MCF 10A (cell line): ENCODE measurements at regions not wholly inside any gene's neighbourhood (a gene's known extent, or its start where the extent isn't known, plus 50 kb on each side); places are given as distances from the start of the nearest gene placed in this dataset.

Source experiments
- BruUV-seq: library from RNA; stranded (reverse); fragments of 400-500 nt; replicated peaks from 2 replicates; lab custom pipeline; 2021; lab: Mats Ljungman, UMichigan
- CTCF ChIA-PET: fragments of 300-600 bp; sonication (Branson Sonifier 250); formaldehyde crosslinking; extraction: SDS; loops from one replicate; lab custom pipeline; 2021; ENCODE audit warnings: antibody characterized with exemption, inconsistent platforms; lab: Yijun Ruan, JAX
- POLR2A ChIA-PET: fragments of 300-600, 350-650 bp; sonication (Branson Sonifier 250); formaldehyde crosslinking; extraction: SDS; loops from one replicate; lab custom pipeline; 2020; ENCODE audit warnings: antibody characterized with exemption, inconsistent platforms; lab: Yijun Ruan, JAX
- DNase-seq: peaks from one replicate; pipeline ENCODE4 v3.0.0-alpha.2; 2018; ENCODE audit not compliant: unreplicated experiment
- H3K27ac Mint-ChIP-seq: one replicate; pipeline ENCODE4 v1.8.0; 2022; ENCODE audit warnings: mild to moderate bottlenecking, low read depth, mixed read lengths; ENCODE audit not compliant: unreplicated experiment
- H3K27me3 Mint-ChIP-seq: one replicate; pipeline ENCODE4 v1.8.0; 2022; ENCODE audit warnings: mixed read lengths; ENCODE audit not compliant: insufficient read depth, unreplicated experiment
- H3K36me3 Mint-ChIP-seq: one replicate; pipeline ENCODE4 v1.8.0; 2022; ENCODE audit warnings: mild to moderate bottlenecking, moderate library complexity, mixed read lengths; ENCODE audit not compliant: insufficient read depth, unreplicated experiment
- H3K4me1 Mint-ChIP-seq: one replicate; pipeline ENCODE4 v1.8.0; 2022; ENCODE audit warnings: mixed read lengths; ENCODE audit not compliant: insufficient read depth, unreplicated experiment
- H3K4me3 Mint-ChIP-seq: one replicate; pipeline ENCODE4 v1.8.0; 2022; ENCODE audit warnings: mild to moderate bottlenecking, moderate library complexity, mixed read lengths; ENCODE audit not compliant: unreplicated experiment
- H3K9me3 Mint-ChIP-seq: one replicate; pipeline ENCODE4 v1.8.0; 2022; ENCODE audit warnings: mixed read lengths; ENCODE audit not compliant: unreplicated experiment
- CTCF ChIP-seq: fragments of 200-600 bp; IDR thresholded peaks from one replicate; pipeline ENCODE4 v1.8.0; 2022; ENCODE audit warnings: antibody characterized with exemption, mild to moderate bottlenecking; ENCODE audit not compliant: unreplicated experiment
- intact Hi-C: fragments of 100-400 bp; cut with micrococcal nuclease; formaldehyde crosslinking; loops from 2 replicates; pipeline ENCODE4 v1.14.1; 2022

DNA sequence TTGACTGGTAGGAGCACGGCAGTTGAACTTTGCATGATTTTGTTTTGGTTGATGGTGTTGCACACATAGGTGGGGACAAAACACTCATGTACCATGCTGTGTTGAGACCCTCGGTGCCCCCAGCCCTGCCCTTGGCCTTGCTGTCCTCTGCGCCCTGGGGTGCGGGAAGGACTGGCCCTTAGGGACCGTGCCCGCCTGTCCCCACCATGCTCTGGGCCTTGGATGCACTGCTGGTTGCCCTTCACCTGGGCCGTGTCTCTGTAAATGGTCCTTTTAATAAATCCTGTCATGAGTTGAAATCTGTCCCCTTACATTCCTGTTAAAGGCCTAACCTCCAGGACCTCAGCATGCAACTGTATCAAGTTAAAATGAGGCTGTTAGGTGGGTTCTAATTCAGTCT, 102.3 kb upstream of the ANO1 start:
- intact Hi-C loops, result no loop called here
- H3K9me3 Mint-ChIP-seq, result no peaks in the 10 kb centered on the region
- no peaks in the 10 kb centered on the region for H3K4me1 Mint-ChIP-seq
- CTCF ChIA-PET, result no interaction called here
- BruUV-seq, result no TSS peak
- H3K36me3 Mint-ChIP-seq, result no peaks in the 10 kb centered on the region
- no peaks in the 10 kb centered on the region for H3K27me3 Mint-ChIP-seq
- no peak overlapping the region for H3K27ac Mint-ChIP-seq
- POLR2A ChIA-PET, result no interaction called here
- TF ChIP-seq CTCF, result no peak
- no peak overlapping the region for H3K4me3 Mint-ChIP-seq
- DNase-seq, result no peak

- no peak for DNase-seq
- H3K27ac Mint-ChIP-seq, result no peak overlapping the region
- no TSS peak for BruUV-seq
- no peaks in the 10 kb centered on the region for H3K9me3 Mint-ChIP-seq
- intact Hi-C loops, result no loop called here
- POLR2A ChIA-PET, result no interaction called here
- H3K4me1 Mint-ChIP-seq, result no peaks in the 10 kb centered on the region
- no peaks in the 10 kb centered on the region for H3K27me3 Mint-ChIP-seq
- no peak for TF ChIP-seq CTCF
- no peaks in the 10 kb centered on the region for H3K36me3 Mint-ChIP-seq
- H3K4me3 Mint-ChIP-seq, result no peak overlapping the region
- CTCF ChIA-PET, result no interaction called here
Measured at GRCh38 chr11:69976794-69977193, 101.3 kb upstream of the ANO1 start.

GRCh38 chr11:69977951-69978350, 100.2 kb upstream of the ANO1 start:
- intact Hi-C loops, result no loop called here
- no TSS peak for BruUV-seq
- POLR2A ChIA-PET, result no interaction called here
- no peak overlapping the region for H3K4me3 Mint-ChIP-seq
- no peak overlapping the region for H3K27ac Mint-ChIP-seq
- no peaks in the 10 kb centered on the region for H3K4me1 Mint-ChIP-seq
- no peaks in the 10 kb centered on the region for H3K27me3 Mint-ChIP-seq
- H3K36me3 Mint-ChIP-seq, result no peaks in the 10 kb centered on the region
- DNase-seq, result no peak
- TF ChIP-seq CTCF, result no peak
- H3K9me3 Mint-ChIP-seq, result no peaks in the 10 kb centered on the region
- CTCF ChIA-PET, result interaction anchor here (0.7 kb wide), 1 partner anchor 94 kb away, joined by 3 read pairs; no protein-coding TSS in a partner anchor

DNA sequence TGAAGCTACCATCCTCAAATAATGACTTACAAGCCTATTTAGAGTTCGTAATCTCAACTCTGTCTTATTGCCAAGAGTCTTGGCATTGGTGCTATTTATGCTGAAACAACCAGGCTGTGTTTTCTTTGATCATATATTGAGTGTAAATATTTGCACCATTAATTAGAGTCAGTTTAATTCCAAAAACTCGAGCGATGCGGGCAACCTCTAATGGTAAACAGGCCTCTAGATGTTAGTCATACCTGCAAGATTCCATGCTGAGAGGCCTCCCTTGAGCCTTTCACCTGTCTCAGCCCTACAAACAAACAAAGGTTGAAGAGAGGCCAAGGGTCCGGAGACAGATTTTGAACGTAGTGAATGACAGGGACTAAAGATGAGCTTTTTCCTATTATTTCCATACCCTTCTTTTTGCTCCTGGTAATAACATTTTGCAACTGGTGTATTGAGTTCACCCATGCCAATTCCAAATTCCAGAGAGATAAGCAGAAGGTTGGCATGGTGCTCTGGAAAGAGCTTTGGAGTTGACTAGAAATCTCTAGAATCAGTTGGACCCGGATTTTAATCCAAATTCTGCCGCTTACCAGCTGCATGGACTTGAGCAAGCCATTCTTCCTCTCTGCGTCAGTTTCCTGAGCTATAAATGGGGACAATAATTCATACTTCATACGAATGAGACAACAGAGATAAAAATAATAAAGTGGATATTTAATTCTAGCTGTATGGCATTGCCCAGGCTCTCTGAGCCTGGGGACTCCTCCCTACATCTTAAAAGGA, 99.1 kb upstream of the ANO1 start:
- no peak overlapping the region for H3K4me3 Mint-ChIP-seq
- intact Hi-C loops, result no loop called here
- POLR2A ChIA-PET, result no interaction called here
- no peaks in the 10 kb centered on the region for H3K9me3 Mint-ChIP-seq
- H3K27me3 Mint-ChIP-seq, result peaks cover 6% of the 10 kb centered on the region
- DNase-seq, result no peak
- H3K4me1 Mint-ChIP-seq, result no peaks in the 10 kb centered on the region
- TF ChIP-seq CTCF, result no peak
- CTCF ChIA-PET, result interaction anchor here (0.9 to 1.1 kb wide), 2 partner anchors 90 to 186 kb away, joined by 3 to 5 read pairs; no protein-coding TSS in a partner anchor
- BruUV-seq, result no TSS peak
- no peak overlapping the region for H3K27ac Mint-ChIP-seq
- H3K36me3 Mint-ChIP-seq, result no peaks in the 10 kb centered on the region
